OCI-LY3 (cell line): ENCODE measurements at regions not wholly inside any gene's neighbourhood (a gene's known extent, or its start where the extent isn't known, plus 50 kb on each side); places are given as distances from the start of the nearest gene placed in this dataset.

ENCODE experiments used
- H2AFZ ChIP-seq: fragments of 200-600, 300-600 bp; shearing (Covaris generic); 2 replicates; pipeline ENCODE4 v1.6.0; 2014; ENCODE audit warnings: antibody characterized with exemption, low read depth, low read length
- H3K27ac ChIP-seq: fragments of 200-600, 300-600 bp; sonication (generic); 2 replicates; pipeline ENCODE4 v1.5.1; 2014; ENCODE audit warnings: mild to moderate bottlenecking, low read length, moderate library complexity, mixed read lengths
- H3K27me3 ChIP-seq: fragments of 200-600, 300-600 bp; sonication (generic); 2 replicates; pipeline ENCODE4 v1.6.1; 2014; ENCODE audit warnings: low read depth, low read length, mixed read lengths
- H3K36me3 ChIP-seq: fragments of 200-600, 300-600 bp; sonication (generic); replicated peaks from 2 replicates; pipeline ENCODE3; 2014; ENCODE audit warnings: low read depth, low read length, mixed read lengths
- H3K4me1 ChIP-seq: fragments of 300-600, 200-600 bp; sonication (generic); 2 replicates; pipeline ENCODE4 v1.6.1; 2014; ENCODE audit warnings: low read length, mixed read lengths
- H3K4me2 ChIP-seq: fragments of 200-600, 300-600 bp; sonication (generic); 2 replicates; pipeline ENCODE4 v1.6.1; 2014; ENCODE audit warnings: low read length, mixed read lengths
- H3K4me3 ChIP-seq: fragments of 300-600, 200-600 bp; sonication (generic); 2 replicates; pipeline ENCODE4 v1.5.1; 2014; ENCODE audit warnings: antibody characterized with exemption, mild to moderate bottlenecking, low read length, moderate library complexity
- H3K79me2 ChIP-seq: fragments of 300-600, 200-600 bp; shearing (Covaris generic); 2 replicates; pipeline ENCODE4 v1.6.1; 2014; ENCODE audit warnings: mild to moderate bottlenecking, low read length, mixed read lengths
- H3K9ac ChIP-seq: fragments of 300-600, 200-600 bp; shearing (Covaris generic); 2 replicates; pipeline ENCODE4 v1.6.0; 2014; ENCODE audit warnings: mild to moderate bottlenecking, low read length, moderate library complexity
- H3K9me3 ChIP-seq: fragments of 200-600, 300-600 bp; shearing (Covaris generic); 2 replicates; pipeline ENCODE4 v1.6.1; 2014; ENCODE audit warnings: low read length, mixed read lengths; ENCODE audit not compliant: insufficient read depth
- H4K20me1 ChIP-seq: fragments of 200-600, 300-600 bp; sonication (generic); 2 replicates; pipeline ENCODE4 v1.6.1; 2016; ENCODE audit warnings: low read length, mixed read lengths; ENCODE audit not compliant: insufficient read depth
- CTCF ChIP-seq: fragments of 200-600, 300-600 bp; sonication (generic); IDR thresholded peaks from 2 replicates; pipeline ENCODE4 v1.5.1; 2014; ENCODE audit warnings: antibody characterized with exemption, low read length, low read depth
- EZH2phosphoT487 ChIP-seq: fragments of 200-600 bp; shearing (Covaris generic); IDR thresholded peaks from 2 replicates; pipeline ENCODE4 v1.6.1; 2018; ENCODE audit warnings: antibody characterized with exemption, mixed run types, low read depth

DNA sequence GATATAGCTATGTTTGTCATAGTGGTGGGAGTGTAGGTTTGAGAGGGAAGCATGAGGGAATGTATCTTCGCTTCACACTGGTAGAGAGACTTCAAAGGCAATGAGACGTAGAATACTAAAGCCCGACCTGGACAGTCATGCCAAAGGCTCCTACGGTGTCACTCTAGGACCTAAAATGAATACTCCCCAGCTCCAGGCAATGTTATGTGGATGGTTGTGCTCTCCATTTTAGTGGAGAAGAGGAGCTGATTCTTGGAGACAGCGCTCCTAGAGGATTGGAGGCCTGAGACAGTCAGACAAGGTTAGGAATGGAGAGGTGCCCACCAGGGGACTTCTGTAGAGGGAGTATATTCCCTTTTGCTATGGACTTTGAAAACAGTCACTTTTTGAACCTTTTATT is 260.1 kb downstream of the MEX3B start:
- Histone ChIP-seq H4K20me1 (no peaks in the 10 kb centered on the region), H3K27ac (no peak overlapping the region), H3K36me3 (no peaks in the 10 kb centered on the region), H2AFZ (no peak overlapping the region), H3K9me3 (no peaks in the 10 kb centered on the region), H3K27me3 (peaks cover 53% of the 10 kb centered on the region), H3K4me2 (no peak overlapping the region), H3K4me3 (no peak overlapping the region), H3K79me2 (no peaks in the 10 kb centered on the region), H3K9ac (no peak overlapping the region), H3K4me1 (no peaks in the 10 kb centered on the region)
- TF ChIP-seq CTCF (no peak; the same call in 1 of the 2 replicates), EZH2phosphoT487 (no peak)

DNA sequence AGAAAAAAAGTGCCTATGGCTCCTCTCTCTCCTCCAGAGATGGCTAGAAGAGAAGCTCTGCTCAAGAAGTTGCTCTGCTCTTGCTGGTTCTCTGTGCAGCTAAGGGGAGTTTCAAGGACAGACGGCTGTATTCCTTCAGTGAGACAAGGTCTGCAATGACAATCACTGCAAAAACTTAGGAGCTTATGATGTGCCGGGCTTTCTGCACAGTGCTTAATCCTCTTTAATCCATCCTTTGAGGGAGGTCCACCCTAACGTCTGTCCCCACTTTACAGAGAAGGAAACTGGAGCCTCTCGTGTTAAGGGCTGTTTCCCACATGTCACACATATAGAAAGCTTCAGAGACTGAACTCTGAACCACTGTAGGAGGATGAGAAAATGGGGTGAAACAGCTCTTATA is 260.6 kb downstream of the MEX3B start:
- no peak overlapping the region for H3K4me2 ChIP-seq
- H3K4me1 ChIP-seq, result no peaks in the 10 kb centered on the region
- H3K27ac ChIP-seq, result no peak overlapping the region

DNA sequence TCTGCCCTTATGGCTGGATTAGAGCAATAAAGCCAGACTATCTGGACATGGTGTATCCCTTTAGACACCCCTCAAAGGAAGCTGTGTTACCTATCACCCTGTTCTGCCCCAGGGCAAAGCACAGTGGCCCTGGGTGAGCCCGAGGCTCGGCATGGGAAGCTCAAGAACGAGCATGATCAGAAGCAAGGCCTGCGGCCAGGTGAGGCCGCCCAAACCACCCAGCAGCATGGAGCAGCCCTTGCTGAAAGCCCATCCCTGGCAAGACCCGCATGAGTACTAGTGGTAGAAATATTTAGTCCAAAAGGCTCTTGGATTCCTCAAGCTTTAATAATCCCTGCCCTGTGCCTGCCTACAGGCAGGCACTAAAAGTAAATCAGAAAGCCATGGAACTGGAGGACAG is 261.1 kb downstream of the MEX3B start:
- Histone ChIP-seq H3K79me2 (no peaks in the 10 kb centered on the region), H3K9ac (no peak overlapping the region), H2AFZ (no peak overlapping the region), H3K27ac (no peak overlapping the region), H3K9me3 (no peaks in the 10 kb centered on the region), H4K20me1 (no peaks in the 10 kb centered on the region), H3K36me3 (no peaks in the 10 kb centered on the region), H3K27me3 (peaks cover 53% of the 10 kb centered on the region), H3K4me2 (no peak overlapping the region), H3K4me3 (no peak overlapping the region), H3K4me1 (no peaks in the 10 kb centered on the region)
- TF ChIP-seq EZH2phosphoT487 (no peak), CTCF (no peak)

More for the DNA sequence above, 260.6 kb downstream of the MEX3B start:
- no peaks in the 10 kb centered on the region for H3K9me3 ChIP-seq
- no peaks in the 10 kb centered on the region for H3K79me2 ChIP-seq
- H3K36me3 ChIP-seq, result no peaks in the 10 kb centered on the region
- no peak overlapping the region for H2AFZ ChIP-seq
- H4K20me1 ChIP-seq, result no peaks in the 10 kb centered on the region
- TF ChIP-seq EZH2phosphoT487 (no peak), CTCF (no peak)
- no peak overlapping the region for H3K4me3 ChIP-seq
- no peak overlapping the region for H3K9ac ChIP-seq
- peaks cover 53% of the 10 kb centered on the region for H3K27me3 ChIP-seq

GRCh38 chr15:81783586-81783985 is 262.2 kb downstream of the MEX3B start:
- H3K9me3 ChIP-seq, result no peaks in the 10 kb centered on the region
- H3K4me3 ChIP-seq, result no peak overlapping the region
- no peak overlapping the region for H3K4me2 ChIP-seq
- H3K36me3 ChIP-seq, result no peaks in the 10 kb centered on the region
- H3K27me3 ChIP-seq, result peaks cover 48% of the 10 kb centered on the region
- H3K27ac ChIP-seq, result no peak overlapping the region
- no peaks in the 10 kb centered on the region for H3K4me1 ChIP-seq
- TF ChIP-seq CTCF (no peak), EZH2phosphoT487 (no peak)
- no peak overlapping the region for H2AFZ ChIP-seq
- no peaks in the 10 kb centered on the region for H3K79me2 ChIP-seq
- H4K20me1 ChIP-seq, result no peaks in the 10 kb centered on the region
- no peak overlapping the region for H3K9ac ChIP-seq
